ENCODE measurements at regions not wholly inside any gene's neighbourhood (a gene's known extent, or its start where the extent isn't known, plus 50 kb on each side); places are given as distances from the start of the nearest gene placed in this dataset.

DNA sequence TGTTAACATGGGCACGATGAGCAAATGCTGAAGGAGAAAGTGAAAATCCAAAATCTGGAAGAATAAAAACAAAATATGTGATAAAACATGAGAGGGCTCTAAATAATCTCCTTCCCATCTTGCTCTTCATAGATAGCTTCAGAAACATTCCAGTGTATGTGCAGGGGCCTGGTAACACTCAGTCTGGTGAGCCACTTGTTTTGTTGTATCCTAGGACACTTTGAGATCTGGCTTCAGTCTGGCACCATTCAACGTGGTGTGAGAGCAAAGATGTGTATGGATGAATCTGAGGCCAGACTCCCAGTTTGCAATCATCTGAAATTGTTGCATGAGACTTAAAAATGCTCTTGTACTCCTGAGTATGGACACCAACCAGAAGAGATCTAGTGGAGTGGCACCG, 337.2 kb upstream of the ZNF385D start:
- no peak for DNase-seq (ENCODE audit: missing footprints)
- no peak for ATAC-seq
- intact Hi-C loops (cut with DNase I), result no loop called here

DNA sequence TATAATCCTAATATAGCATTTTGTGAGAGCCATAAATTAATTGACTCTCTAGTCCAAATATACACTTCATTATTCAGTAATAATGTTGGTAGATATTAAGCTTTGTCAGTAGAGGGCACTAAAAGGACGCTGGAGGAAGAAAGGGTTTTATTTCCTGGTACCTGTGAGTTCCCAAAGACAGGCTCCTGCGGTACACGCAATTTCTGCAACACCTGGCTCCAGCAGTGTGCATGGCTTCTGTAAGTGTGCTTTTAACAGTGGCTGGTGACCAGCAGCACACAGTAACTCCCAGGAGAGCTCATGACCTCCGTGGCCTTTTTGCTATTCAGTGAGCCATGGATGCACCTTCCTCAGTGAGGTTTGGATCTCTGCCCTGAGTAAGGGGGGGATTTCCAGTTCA, 338.3 kb upstream of the ZNF385D start:
- DNase-seq (ENCODE audit: missing footprints) (no peak), ATAC-seq (no peak)
- intact Hi-C loops (cut with DNase I), result no loop called here

DNA sequence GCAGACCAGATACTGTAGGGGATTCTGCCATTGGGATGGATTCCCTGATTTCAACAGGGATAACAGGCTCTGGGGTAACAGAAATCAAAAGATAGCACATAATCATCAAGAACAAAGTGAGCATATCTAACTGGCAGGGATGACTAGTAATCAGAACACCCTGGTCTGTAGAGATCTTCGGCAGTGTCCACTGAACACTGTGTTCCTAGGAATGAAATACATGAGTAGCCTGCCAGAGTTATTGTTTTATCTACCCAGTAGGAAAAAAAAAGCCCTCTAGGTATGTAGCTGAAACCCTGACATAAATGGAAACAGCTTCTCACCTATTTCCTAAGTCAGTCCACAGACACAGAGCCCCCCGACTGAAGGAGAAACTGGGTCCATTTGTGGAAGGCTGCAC, 340.3 kb upstream of the ZNF385D start:
- no peak for DNase-seq (ENCODE audit: missing footprints)
- ATAC-seq, result no peak
- intact Hi-C loops (cut with DNase I), result no loop called here

GRCh38 chr3:22098021-22098420, 347.0 kb upstream of the ZNF385D start:
- ATAC-seq, result no peak
- intact Hi-C loops (cut with DNase I), result no loop called here
- no peak for DNase-seq (ENCODE audit: missing footprints)

DNA sequence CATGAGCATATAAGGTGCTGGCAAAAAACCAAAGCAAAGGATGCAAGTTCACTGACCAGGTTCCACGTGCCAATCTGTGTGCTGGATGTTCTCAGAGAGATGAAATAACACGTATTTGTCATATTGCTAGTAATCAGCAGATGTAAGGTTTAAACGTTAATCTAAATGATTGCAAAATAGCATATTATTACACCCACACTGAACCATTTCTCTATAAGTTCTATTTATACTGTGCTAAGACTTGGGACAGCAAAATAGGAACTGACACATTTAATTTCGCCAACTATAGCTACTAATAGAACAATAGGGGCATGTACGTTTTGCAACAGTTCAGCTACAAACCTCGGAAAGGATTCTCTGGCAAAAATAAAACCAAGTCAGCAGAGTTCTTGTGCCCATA, 350.3 kb upstream of the ZNF385D start:
- no peak for DNase-seq (ENCODE audit: missing footprints)

DNA sequence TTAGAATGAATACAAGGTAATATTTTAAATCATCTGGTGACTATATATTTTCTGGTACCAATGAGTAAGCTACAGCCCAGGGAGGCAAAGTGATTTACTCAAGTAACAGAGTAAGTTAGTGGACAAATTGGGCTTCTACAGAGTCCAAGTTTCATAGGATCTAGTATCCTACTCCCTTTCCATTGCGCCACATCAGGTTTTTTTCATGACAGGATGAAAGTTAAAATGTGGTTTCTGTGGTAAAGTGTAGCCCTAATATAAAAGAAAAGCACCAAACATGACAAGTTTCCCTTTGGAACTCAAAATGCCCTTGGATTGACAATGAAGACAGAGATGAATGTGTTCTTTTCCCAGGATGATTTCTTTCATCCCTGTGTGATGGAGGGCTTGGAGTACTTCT, 350.8 kb upstream of the ZNF385D start:
- no peak for DNase-seq (ENCODE audit: missing footprints)
- ATAC-seq, result no peak
- intact Hi-C loops (cut with DNase I), result no loop called here

More for the DNA sequence above, 350.3 kb upstream of the ZNF385D start:
- ATAC-seq, result no peak
- intact Hi-C loops (cut with DNase I), result no loop called here

DNA sequence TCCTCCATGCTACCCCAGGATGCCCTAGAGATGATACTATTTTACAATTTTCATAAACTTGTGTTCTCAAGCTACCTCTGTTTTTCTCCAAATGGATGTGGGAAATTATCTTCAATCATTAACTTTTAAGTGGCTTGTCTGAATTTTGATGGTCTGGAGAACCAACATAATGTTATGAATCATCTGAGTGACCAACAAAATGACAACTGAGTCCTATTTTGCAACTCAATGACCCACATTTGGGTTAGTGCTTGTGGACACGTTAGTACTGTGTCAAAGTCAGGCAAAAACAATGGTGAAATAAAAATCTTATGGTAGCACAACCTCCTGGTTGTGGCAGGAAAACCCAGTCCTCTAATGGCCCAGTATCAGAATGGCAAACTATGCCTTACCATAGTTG, 352.4 kb upstream of the ZNF385D start:
- no peak for ATAC-seq
- intact Hi-C loops (cut with DNase I), result no loop called here
- no peak for DNase-seq (ENCODE audit: missing footprints)

- intact Hi-C loops (cut with DNase I), result no loop called here
- no peak for DNase-seq (ENCODE audit: missing footprints)
- ATAC-seq, result no peak
These were observed 355.3 kb upstream of the ZNF385D start for GRCh38 chr3:22106213-22106896.

DNA sequence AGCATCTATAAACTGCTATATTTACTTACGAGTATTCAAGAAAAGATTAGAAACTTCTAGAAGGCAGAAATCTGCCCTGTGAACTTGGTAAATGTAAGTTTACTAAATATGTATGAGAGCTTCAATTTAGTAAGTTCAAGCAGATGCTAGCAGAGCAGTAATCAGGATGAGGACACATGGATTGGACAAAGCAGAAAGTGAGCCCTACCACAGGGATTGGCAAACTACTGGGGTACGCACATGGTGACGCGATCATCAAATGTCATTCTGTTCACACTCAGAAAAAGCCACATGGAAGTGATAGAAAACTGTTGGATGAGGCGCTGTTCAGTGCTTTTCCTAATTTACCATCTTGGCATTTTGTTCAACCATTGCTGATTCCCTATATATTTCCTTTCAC, 360.2 kb upstream of the ZNF385D start:
- intact Hi-C loops (cut with DNase I), result no loop called here
- DNase-seq (ENCODE audit: missing footprints), result no peak
- ATAC-seq, result no peak

DNA sequence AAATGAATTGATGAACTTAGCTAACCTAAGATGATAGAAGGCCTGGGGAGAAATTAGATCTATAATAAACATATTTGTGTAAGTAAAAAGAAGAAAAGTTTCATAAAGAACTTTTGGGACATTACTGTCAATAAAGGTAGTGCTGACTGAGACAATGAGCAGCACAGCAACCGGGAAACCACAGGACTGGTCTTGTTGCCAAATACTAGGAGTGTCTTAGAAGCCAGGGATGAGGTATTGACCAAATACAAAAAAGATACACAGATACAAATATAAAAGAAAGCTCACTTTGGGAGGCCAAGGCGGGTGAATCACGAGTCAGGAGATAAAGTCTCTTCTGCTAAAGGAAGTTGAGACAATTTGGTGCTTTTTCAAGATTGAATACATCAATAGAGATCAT, 362.4 kb upstream of the ZNF385D start:
- intact Hi-C loops (cut with DNase I), result no loop called here
- DNase-seq (ENCODE audit: missing footprints), result no peak
- ATAC-seq, result no peak

DNA sequence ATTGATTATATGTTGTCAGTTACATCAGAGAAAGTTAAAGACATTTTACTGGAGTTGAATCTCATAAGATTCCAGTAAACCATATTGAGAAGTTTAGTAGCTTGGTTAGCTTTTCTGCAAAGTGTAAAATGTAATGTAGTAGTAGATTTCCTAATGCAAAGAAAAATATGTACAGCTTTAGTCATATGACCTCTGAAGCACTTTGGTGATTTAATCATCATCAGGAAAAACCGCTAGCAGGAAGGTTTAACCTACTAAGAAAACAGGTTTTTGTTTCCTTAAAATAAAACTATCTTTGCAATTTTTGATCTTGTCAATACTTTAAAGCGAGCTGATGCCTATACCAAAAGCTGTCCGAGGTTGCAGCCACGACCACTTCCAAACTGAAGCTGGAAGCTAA, 364.6 kb upstream of the ZNF385D start:
- no peak for DNase-seq (ENCODE audit: missing footprints)
- intact Hi-C loops (cut with DNase I), result loop anchor here (5.0 kb wide), 1 partner anchor 363 kb away; the partner anchor contains the start of gene ZNF385D
- ATAC-seq, result no peak

DNA sequence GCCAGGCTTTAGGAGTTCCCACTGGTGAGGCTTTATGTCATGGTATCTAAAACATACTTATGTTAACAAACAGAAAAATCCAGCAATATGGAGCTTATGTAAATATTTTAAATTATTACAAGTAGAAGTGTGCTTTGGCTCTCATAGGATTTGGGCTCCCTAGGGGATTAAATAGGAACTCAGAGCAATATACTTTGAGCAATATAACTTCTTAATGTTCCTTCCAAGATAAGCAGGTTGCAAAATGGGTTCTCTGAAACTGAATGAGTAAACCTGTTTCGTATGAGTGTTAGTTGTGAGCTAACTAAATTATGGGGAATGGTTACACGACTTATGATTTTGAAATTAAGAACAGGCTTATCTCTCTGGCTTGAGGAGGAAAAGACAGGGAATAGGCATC, 366.1 kb upstream of the ZNF385D start:
- DNase-seq (ENCODE audit: missing footprints) (no peak), ATAC-seq (no peak)
- intact Hi-C loops (cut with DNase I), result loop anchor here (5.0 kb wide), 1 partner anchor 365 kb away; the partner anchor contains the start of gene ZNF385D

DNA sequence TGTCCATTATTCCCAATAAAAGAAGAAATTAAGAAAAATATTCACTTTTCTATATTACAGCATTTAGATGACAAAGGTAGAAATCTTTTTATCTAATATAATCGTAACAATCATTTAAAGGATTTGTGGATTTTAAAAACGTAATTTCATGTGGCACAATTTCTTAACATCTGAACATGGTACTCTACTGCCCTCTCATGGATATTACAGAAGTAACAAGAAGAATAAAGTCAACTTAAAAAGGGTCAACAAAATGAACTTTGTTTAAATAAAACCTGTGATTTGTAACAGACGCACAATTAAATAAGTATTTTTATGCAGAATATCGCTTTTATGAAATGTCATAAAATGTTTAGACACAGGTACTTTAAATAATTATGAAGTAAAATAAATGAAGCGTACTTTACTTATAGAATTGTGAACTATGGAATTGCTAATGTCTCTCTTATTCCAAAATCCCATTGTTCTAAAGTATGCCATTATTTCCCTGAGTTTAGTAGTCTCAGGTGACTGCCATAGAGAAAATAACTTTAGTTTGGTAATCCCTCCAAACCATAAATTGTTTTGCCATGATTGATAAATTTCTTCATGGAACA, 366.8 kb upstream of the ZNF385D start:
- no peak for ATAC-seq
- intact Hi-C loops (cut with DNase I), result loop anchor here (5.0 kb wide), 1 partner anchor 366 kb away; the partner anchor contains the start of gene ZNF385D
- DNase-seq (ENCODE audit: missing footprints), result no peak

DNA sequence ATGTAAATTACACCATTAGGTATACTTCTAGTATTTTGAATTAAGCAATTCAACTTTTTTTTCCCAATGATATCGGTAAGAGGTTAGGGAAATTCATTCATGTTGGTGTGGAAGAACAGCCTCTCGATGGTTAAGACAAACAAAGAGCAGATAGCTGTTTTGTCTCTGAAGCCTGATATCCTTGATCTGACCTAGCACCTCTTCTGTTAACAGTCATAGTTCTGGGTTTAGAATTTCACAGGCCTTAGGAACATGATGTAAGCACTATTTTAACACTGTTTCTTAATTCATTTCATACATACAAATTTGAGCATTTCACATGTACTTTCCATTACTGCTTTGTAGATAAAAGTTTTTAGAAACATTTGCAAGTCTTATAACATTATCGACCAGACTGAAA, 367.5 kb upstream of the ZNF385D start:
- intact Hi-C loops (cut with DNase I), result loop anchor here (5.0 kb wide), 1 partner anchor 366 kb away; the partner anchor contains the start of gene ZNF385D
- no peak for ATAC-seq
- no peak for DNase-seq (ENCODE audit: missing footprints)

- no peak for DNase-seq (ENCODE audit: missing footprints)
- intact Hi-C loops (cut with DNase I), result loop anchor here (5.0 kb wide), 1 partner anchor 1609 kb away; no protein-coding TSS in a partner anchor
- ATAC-seq, result no peak
These were observed 370.2 kb upstream of the ZNF385D start for GRCh38 chr3:22121068-22121701.

DNA sequence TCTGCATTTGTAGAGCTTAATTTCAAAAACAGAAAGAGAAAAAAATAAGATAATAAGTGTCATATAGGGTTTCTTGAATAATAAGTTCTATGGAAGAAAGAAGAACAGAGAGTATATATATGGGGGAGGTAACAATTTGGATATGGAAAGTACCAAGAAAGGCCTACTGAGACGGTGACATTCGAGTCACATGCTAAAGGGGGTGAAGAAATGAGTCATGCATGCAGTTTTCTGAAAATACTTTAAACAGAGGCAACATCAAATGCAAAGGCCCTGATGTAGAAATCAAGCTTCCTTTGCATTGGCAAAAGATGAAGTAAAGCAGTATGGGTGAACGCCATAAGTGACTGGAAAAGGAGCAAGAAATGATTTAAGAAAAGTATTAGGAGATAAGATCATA, 371.6 kb upstream of the ZNF385D start:
- no peak for ATAC-seq
- intact Hi-C loops (cut with DNase I), result loop anchor here (5.0 kb wide), 1 partner anchor 1610 kb away; no protein-coding TSS in a partner anchor

DNA sequence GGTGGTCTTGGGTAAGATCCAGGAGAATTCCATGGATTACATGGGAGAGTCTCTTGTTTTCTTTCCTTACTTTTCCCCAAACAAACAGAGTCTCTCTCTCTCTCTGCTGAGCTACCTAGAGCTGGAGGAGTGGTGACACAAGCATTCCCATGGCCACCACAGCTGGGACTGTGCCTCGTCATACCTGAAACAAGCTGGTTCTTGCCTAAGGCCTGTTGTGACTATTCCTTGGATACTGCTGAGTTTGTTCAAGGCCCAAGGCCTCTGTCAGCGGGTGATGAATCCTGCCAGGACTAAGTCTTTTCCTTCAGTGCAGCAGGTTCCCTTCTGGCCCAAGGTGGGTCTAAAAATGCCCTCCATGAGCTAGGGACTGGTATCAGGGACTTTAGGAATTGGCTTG, 378.1 kb upstream of the ZNF385D start:
- intact Hi-C loops (cut with DNase I), result no loop called here
- no peak for DNase-seq (ENCODE audit: missing footprints)
- ATAC-seq, result no peak

More for the DNA sequence above, 371.6 kb upstream of the ZNF385D start:
- DNase-seq (ENCODE audit: missing footprints), result no peak

GRCh38 chr3:22141769-22142168, 390.8 kb upstream of the ZNF385D start:
- ATAC-seq, result no peak
- no peak for DNase-seq (ENCODE audit: missing footprints)
- intact Hi-C loops (cut with DNase I), result no loop called here

GRCh38 chr3:22147161-22147560, 396.2 kb upstream of the ZNF385D start:
- intact Hi-C loops (cut with DNase I), result no loop called here
- ATAC-seq (no peak), DNase-seq (ENCODE audit: missing footprints) (no peak)

GRCh38 chr3:22156868-22157267, 405.9 kb upstream of the ZNF385D start:
- no peak for DNase-seq (ENCODE audit: missing footprints)
- intact Hi-C loops (cut with DNase I), result no loop called here
- ATAC-seq, result no peak
